Hepatocyte (in vitro differentiated cells): ENCODE measurements at regions not wholly inside any gene's neighbourhood (a gene's known extent, or its start where the extent isn't known, plus 50 kb on each side); places are given as distances from the start of the nearest gene placed in this dataset.

Experiments used
- DNase-seq: peaks from one replicate; pipeline ENCODE4 v3.0.0-alpha.2; 2016; ENCODE audit warnings: low spot score
- H2AFZ ChIP-seq: fragments of 200-600 bp; sonication (generic); 2 replicates; pipeline ENCODE4 v1.6.0; 2016; ENCODE audit warnings: antibody characterized with exemption, mild to moderate bottlenecking
- H3K27ac ChIP-seq: fragments of 200-600 bp; sonication (generic); 2 replicates; pipeline ENCODE4 v1.5.1; 2016; ENCODE audit warnings: mild to moderate bottlenecking
- H3K27me3 ChIP-seq: fragments of 200-600 bp; sonication (generic); 2 replicates; pipeline ENCODE4 v1.6.1; 2016
- H3K36me3 ChIP-seq: fragments of 200-600 bp; sonication (generic); replicated peaks from 2 replicates; pipeline ENCODE4 v1.5.1; 2016; ENCODE audit warnings: low read depth; ENCODE audit not compliant: insufficient read depth
- H3K4me1 ChIP-seq: fragments of 200-600 bp; sonication (generic); 2 replicates; pipeline ENCODE4 v1.5.1; 2016; ENCODE audit warnings: mild to moderate bottlenecking, moderate library complexity; ENCODE audit not compliant: insufficient read depth
- H3K4me2 ChIP-seq: fragments of 200-600 bp; sonication (generic); 2 replicates; pipeline ENCODE4 v1.6.0; 2016
- H3K4me3 ChIP-seq: fragments of 200-600 bp; sonication (generic); 2 replicates; pipeline ENCODE4 v1.5.1; 2016; ENCODE audit warnings: mild to moderate bottlenecking
- H3K79me2 ChIP-seq: fragments of 200-600 bp; sonication (generic); 2 replicates; pipeline ENCODE4 v1.6.0; 2017; ENCODE audit warnings: mild to moderate bottlenecking
- H3K9me2 ChIP-seq: fragments of 200-600 bp; sonication (generic); replicated peaks from 2 replicates; pipeline ENCODE4 v1.6.0; 2017; ENCODE audit warnings: mild to moderate bottlenecking; ENCODE audit not compliant: insufficient read depth
- H3K9me3 ChIP-seq: fragments of 200-600 bp; sonication (generic); 2 replicates; pipeline ENCODE4 v1.5.1; 2016; ENCODE audit warnings: low read depth, mild to moderate bottlenecking
- H4K20me1 ChIP-seq: fragments of 200-600 bp; sonication (generic); 2 replicates; pipeline ENCODE4 v1.6.0; 2016; ENCODE audit warnings: mild to moderate bottlenecking; ENCODE audit not compliant: insufficient read depth, poor library complexity, severe bottlenecking
- EZH2 ChIP-seq: fragments of 200-600 bp; sonication (generic); IDR thresholded peaks from 2 replicates; pipeline ENCODE4 v1.6.1; 2016; ENCODE audit warnings: antibody characterized with exemption, mild to moderate bottlenecking, borderline replicate concordance
- EZH2phosphoT487 ChIP-seq: fragments of 200-600 bp; sonication (generic); IDR thresholded peaks from one replicate; pipeline ENCODE4 v1.6.1; 2018; ENCODE audit warnings: antibody characterized with exemption, mild to moderate bottlenecking, low read depth, moderate library complexity; ENCODE audit not compliant: unreplicated experiment, severe bottlenecking
- WGBS: methylation state at CpG from one replicate; pipeline ENCODE4 v1.1.6; 2016; ENCODE audit warnings: low lambda C conversion rate; ENCODE audit errors: missing lambda C conversion rate; 5-methylcytosine and 5-hydroxymethylcytosine counted together
- TF ChIP-seq, protein P1 (sequence below): fragments of 200-600 bp; sonication (generic); IDR thresholded peaks from 2 replicates; pipeline ENCODE4 v1.5.1; 2016; ENCODE audit warnings: antibody characterized with exemption, mild to moderate bottlenecking; ENCODE audit not compliant: poor library complexity

- H3K27me3 ChIP-seq, result no peaks in the 10 kb centered on the region
- no peaks in the 10 kb centered on the region for H4K20me1 ChIP-seq
- no peak overlapping the region for H3K27ac ChIP-seq
- H3K9me3 ChIP-seq, result no peaks in the 10 kb centered on the region
- H3K4me1 ChIP-seq, result no peaks in the 10 kb centered on the region
- no peaks in the 10 kb centered on the region for H3K36me3 ChIP-seq
- no peak overlapping the region for H2AFZ ChIP-seq
- H3K79me2 ChIP-seq, result peaks cover 9% of the 10 kb centered on the region
- no peak for DNase-seq
- no peaks in the 10 kb centered on the region for H3K9me2 ChIP-seq
- no peak for TF ChIP-seq EZH2phosphoT487
- TF ChIP-seq EZH2, result no peak
- TF ChIP-seq, protein P1, sequence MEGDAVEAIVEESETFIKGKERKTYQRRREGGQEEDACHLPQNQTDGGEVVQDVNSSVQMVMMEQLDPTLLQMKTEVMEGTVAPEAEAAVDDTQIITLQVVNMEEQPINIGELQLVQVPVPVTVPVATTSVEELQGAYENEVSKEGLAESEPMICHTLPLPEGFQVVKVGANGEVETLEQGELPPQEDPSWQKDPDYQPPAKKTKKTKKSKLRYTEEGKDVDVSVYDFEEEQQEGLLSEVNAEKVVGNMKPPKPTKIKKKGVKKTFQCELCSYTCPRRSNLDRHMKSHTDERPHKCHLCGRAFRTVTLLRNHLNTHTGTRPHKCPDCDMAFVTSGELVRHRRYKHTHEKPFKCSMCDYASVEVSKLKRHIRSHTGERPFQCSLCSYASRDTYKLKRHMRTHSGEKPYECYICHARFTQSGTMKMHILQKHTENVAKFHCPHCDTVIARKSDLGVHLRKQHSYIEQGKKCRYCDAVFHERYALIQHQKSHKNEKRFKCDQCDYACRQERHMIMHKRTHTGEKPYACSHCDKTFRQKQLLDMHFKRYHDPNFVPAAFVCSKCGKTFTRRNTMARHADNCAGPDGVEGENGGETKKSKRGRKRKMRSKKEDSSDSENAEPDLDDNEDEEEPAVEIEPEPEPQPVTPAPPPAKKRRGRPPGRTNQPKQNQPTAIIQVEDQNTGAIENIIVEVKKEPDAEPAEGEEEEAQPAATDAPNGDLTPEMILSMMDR, result no peak
- H3K4me2 ChIP-seq, result no peak overlapping the region
- no peak overlapping the region for H3K4me3 ChIP-seq
- whole genome bisulfite sequencing, result 70% methylated on average over 4 of the region's 4 CpGs
Measured at GRCh38 chr9:515665-516064, 301.0 kb downstream of the DOCK8 start.

DNA sequence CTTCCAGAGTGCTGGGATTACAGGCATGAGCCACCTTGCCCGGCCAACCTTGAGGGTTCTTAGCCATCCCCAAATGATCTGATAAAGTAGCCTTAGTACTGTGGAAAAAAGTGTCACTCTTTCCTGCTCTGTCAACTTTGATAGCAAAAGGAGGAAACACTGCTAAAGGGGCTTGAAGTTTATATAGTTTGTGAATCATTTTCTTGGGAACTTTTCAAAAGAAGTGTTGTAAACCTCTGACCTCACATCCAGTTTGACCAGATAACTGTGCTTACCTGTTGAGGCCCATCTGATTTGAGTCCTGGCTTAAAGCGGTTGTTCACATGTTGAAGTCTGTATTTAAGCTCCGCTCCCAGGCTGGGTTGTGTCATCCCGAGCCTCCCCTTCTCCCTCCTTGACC is 303.3 kb downstream of the DOCK8 start:
- TF ChIP-seq, protein P1, result no peak
- no peak for TF ChIP-seq EZH2phosphoT487
- H3K27ac ChIP-seq, result peak overlapping the region; percentile 59
- H3K79me2 ChIP-seq, result peaks cover 19% of the 10 kb centered on the region
- H3K4me1 ChIP-seq, result no peaks in the 10 kb centered on the region
- no peak overlapping the region for H3K4me3 ChIP-seq
- H3K9me3 ChIP-seq, result no peaks in the 10 kb centered on the region
- peak overlapping the region; percentile 41 for H3K4me2 ChIP-seq
- H3K36me3 ChIP-seq, result no peaks in the 10 kb centered on the region
- peak; percentile 44 for DNase-seq
- H4K20me1 ChIP-seq, result no peaks in the 10 kb centered on the region
- WGBS, result 48% methylated on average over 4 of the region's 4 CpGs
- no peaks in the 10 kb centered on the region for H3K27me3 ChIP-seq
- no peak overlapping the region for H2AFZ ChIP-seq
- H3K9me2 ChIP-seq, result no peaks in the 10 kb centered on the region

DNA sequence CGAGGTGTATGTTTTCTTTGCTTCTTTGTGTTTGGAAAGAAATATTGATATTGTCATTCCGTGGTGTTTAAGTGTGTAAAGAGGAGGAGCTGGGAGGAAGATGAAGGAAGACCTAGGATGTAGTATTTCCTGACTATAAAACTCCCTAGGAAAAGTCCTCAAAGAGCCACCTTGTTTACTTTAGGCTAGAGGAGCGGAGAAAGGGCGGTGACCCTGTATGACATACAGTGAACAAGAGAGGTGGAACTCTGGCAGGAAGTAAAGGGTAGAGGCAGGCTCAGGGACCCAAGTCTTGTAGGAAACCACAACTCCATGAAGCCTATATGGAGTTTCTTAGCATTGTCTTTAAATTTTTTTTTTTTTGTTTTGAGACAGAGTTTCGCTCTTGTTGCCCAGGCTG is 303.9 kb downstream of the DOCK8 start:
- Histone ChIP-seq H3K9me3 (no peaks in the 10 kb centered on the region), H3K9me2 (no peaks in the 10 kb centered on the region), H3K4me3 (no peak overlapping the region), H3K79me2 (peaks cover 19% of the 10 kb centered on the region), H3K4me1 (no peaks in the 10 kb centered on the region), H3K4me2 (peak overlapping the region; percentile 41), H2AFZ (no peak overlapping the region), H3K36me3 (no peaks in the 10 kb centered on the region), H4K20me1 (no peaks in the 10 kb centered on the region), H3K27me3 (no peaks in the 10 kb centered on the region), H3K27ac (peak overlapping the region; percentile 59)
- no peak for TF ChIP-seq EZH2phosphoT487
- TF ChIP-seq, protein P1, result no peak
- no peak for TF ChIP-seq EZH2
- peak; percentile 23 for DNase-seq
- 72% methylated on average over 5 of the region's 5 CpGs for WGBS

- Histone ChIP-seq H3K9me3 (no peaks in the 10 kb centered on the region), H3K27me3 (no peaks in the 10 kb centered on the region), H3K79me2 (peaks cover 19% of the 10 kb centered on the region), H4K20me1 (no peaks in the 10 kb centered on the region), H3K4me3 (no peak overlapping the region), H3K9me2 (no peaks in the 10 kb centered on the region), H3K4me2 (no peak overlapping the region), H3K27ac (no peak overlapping the region), H3K4me1 (no peaks in the 10 kb centered on the region), H3K36me3 (no peaks in the 10 kb centered on the region), H2AFZ (no peak overlapping the region)
- TF ChIP-seq EZH2 (no peak), EZH2phosphoT487 (no peak)
- TF ChIP-seq, protein P1, result no peak
- DNase-seq, result no peak
- WGBS, result 56% methylated on average over 3 of the region's 3 CpGs
Measured at GRCh38 chr9:519579-519978, 304.9 kb downstream of the DOCK8 start.
